Large intestine (tissue), 3 donors: ENCODE measurements at regions not wholly inside any gene's neighbourhood (a gene's known extent, or its start where the extent isn't known, plus 50 kb on each side); places are given as distances from the start of the nearest gene placed in this dataset.

Experiments used
- DNase-seq, 2 donors: peaks; one replicate each; pipeline versions ENCODE4 v3.0.0 to v3.0.0-alpha.2; 2013
- H3K27ac ChIP-seq: one replicate; pipeline ENCODE4 v1.5.1; 2013; ENCODE audit warnings: low read length
- H3K27me3 ChIP-seq: 2 replicates; pipeline ENCODE4 v1.6.1; 2013; ENCODE audit warnings: low read length; ENCODE audit not compliant: control insufficient read depth, insufficient read depth
- H3K36me3 ChIP-seq: 2 replicates; pipeline ENCODE4 v1.6.1; 2013; ENCODE audit warnings: low read length; ENCODE audit not compliant: control insufficient read depth, insufficient read depth
- H3K4me1 ChIP-seq: one replicate; pipeline ENCODE4 v1.6.1; 2013; ENCODE audit warnings: low read length; ENCODE audit not compliant: control insufficient read depth, insufficient read depth
- H3K4me3 ChIP-seq: one replicate; pipeline ENCODE4 v1.5.1; 2013; ENCODE audit warnings: low read length
- H3K9me3 ChIP-seq: one replicate; pipeline ENCODE4 v1.6.1; 2013; ENCODE audit warnings: mild to moderate bottlenecking, low read depth, low read length, moderate library complexity; ENCODE audit not compliant: control insufficient read depth
- WGBS: methylation state at CpG from one replicate; pipeline ENCODE4 v1.1.5; 2013; ENCODE audit warnings: low lambda C conversion rate; ENCODE audit not compliant: insufficient coverage; 5-methylcytosine and 5-hydroxymethylcytosine counted together

- H3K4me1 ChIP-seq, result peaks cover 11% of the 10 kb centered on the region
- 46% methylated on average over 2 of the region's 5 CpGs for WGBS
- no peak overlapping the region for H3K4me3 ChIP-seq
- H3K27me3 ChIP-seq, result peaks cover 79% of the 10 kb centered on the region
- no peaks in the 10 kb centered on the region for H3K36me3 ChIP-seq
- no peak overlapping the region for H3K27ac ChIP-seq
- H3K9me3 ChIP-seq, result peaks cover 8% of the 10 kb centered on the region
- no peak for DNase-seq
Measured at GRCh38 chr5:77845324-77845646, 69.1 kb upstream of the TBCA start.

GRCh38 chr5:77844623-77845323 is 68.6 kb upstream of the TBCA start:
- Histone ChIP-seq H3K36me3 (no peaks in the 10 kb centered on the region), H3K9me3 (peaks cover 8% of the 10 kb centered on the region), H3K27ac (no peak overlapping the region), H3K27me3 (peaks cover 81% of the 10 kb centered on the region), H3K4me3 (peak overlapping the region; percentile 33), H3K4me1 (peaks cover 11% of the 10 kb centered on the region)
- DNase-seq, result peak in 1 of 2 donors; percentile 29
- WGBS, result no CpG with 5 or more reads among the region's 48 CpGs

GRCh38 chr5:77844373-77844622 is 68.2 kb upstream of the TBCA start:
- Histone ChIP-seq H3K27me3 (peaks cover 80% of the 10 kb centered on the region), H3K4me3 (peak overlapping the region; percentile 33), H3K36me3 (no peaks in the 10 kb centered on the region), H3K27ac (no peak overlapping the region), H3K4me1 (peaks cover 11% of the 10 kb centered on the region), H3K9me3 (peaks cover 8% of the 10 kb centered on the region)
- 0% methylated on average over 1 of the region's 10 CpGs for WGBS
- no peak for DNase-seq

DNA sequence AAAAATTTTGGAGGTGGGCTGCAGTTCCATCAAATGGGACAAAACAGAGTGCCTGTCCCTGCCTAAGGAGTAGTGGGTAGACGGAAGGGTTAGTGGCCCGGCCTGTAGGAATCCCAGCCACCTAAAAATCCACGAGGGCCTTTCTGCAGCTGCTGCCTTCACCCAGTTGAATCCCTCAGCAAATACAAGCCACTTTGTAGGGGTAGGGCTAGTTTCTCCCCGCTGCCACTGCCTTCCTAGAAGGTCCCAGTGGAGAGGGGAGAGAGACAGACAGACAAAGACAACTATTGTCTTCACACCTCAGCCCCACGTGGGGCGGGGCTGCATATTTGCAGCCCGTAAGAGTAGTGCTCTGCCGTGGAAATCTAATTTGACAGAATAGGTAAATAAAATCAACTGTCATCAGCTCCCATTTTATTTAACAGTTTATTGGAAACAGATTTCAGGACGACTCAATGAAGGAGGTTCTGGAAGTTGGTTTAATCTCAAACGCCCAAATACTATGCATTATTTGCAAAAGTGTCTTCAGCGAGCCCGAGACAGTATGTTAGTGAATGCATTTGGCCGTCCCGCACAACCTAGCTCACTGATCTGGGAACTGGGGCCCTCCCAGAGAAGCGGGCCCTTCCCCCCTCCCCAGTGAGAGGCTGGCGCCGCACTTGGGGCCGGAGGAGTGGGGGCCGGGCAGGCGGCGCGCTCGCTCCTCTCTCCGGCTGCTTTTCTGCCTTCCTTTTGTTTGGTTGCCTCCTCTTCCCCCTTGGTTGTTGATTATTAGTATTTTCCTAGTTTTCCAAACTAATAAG is 67.6 kb upstream of the TBCA start:
- peak overlapping the region; percentile 33 for H3K4me3 ChIP-seq
- no peak for DNase-seq
- WGBS, result no CpG with 5 or more reads among the region's 24 CpGs
- peaks cover 11% of the 10 kb centered on the region for H3K4me1 ChIP-seq
- H3K36me3 ChIP-seq, result no peaks in the 10 kb centered on the region
- peaks cover 77% of the 10 kb centered on the region for H3K27me3 ChIP-seq
- no peak overlapping the region for H3K27ac ChIP-seq
- H3K9me3 ChIP-seq, result peaks cover 8% of the 10 kb centered on the region

DNA sequence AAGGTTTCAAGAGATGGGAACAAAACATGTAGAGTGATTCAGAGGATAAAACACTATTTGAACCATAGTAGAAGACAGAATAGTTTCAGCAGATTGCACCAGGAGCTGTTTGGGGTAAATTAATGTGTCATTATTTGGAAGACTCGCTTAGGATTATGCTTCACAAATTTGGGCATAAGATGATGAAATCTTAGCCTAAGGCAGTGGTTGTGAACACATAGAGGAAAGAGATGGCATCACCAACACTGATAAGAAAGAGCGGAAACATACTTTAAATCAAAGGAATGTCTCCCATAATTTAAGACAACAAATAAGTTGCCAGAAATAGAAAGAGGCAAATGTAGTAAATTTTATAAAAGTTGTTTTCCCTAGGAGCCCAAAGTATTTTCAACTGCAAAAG is 66.1 kb upstream of the TBCA start:
- peaks cover 69% of the 10 kb centered on the region for H3K27me3 ChIP-seq
- H3K9me3 ChIP-seq, result peaks cover 8% of the 10 kb centered on the region
- H3K4me1 ChIP-seq, result peaks cover 11% of the 10 kb centered on the region
- H3K4me3 ChIP-seq, result no peak overlapping the region
- no CpG with 5 or more reads among the region's 2 CpGs for WGBS
- no peaks in the 10 kb centered on the region for H3K36me3 ChIP-seq
- no peak overlapping the region for H3K27ac ChIP-seq
- DNase-seq, result no peak

DNA sequence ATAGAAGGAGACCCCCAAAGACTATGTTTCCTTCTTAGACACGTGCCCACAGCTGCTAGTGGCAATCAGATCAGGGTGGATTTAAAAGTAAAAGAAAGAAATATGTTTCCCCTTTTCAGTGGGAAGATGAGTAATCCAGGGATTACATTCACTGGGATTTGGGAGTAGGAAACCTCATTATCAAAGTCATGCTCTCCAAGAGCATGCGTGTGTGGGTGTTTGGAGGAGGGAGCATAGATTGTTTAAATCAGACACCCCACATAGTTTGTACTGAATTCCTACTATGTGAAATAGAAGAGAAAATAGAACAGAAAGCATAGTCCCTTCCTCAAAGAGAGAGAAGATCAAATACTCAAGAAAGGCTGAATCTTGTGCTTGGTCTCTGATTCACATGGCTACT is 65.5 kb upstream of the TBCA start:
- DNase-seq, result no peak
- peaks cover 67% of the 10 kb centered on the region for H3K27me3 ChIP-seq
- no peak overlapping the region for H3K4me3 ChIP-seq
- H3K27ac ChIP-seq, result no peak overlapping the region
- H3K9me3 ChIP-seq, result peaks cover 8% of the 10 kb centered on the region
- H3K36me3 ChIP-seq, result no peaks in the 10 kb centered on the region
- no CpG with 5 or more reads among the region's 2 CpGs for WGBS
- H3K4me1 ChIP-seq, result peaks cover 11% of the 10 kb centered on the region

- Histone ChIP-seq H3K4me3 (no peak overlapping the region), H3K27me3 (peaks cover 61% of the 10 kb centered on the region), H3K9me3 (peaks cover 8% of the 10 kb centered on the region), H3K27ac (no peak overlapping the region), H3K4me1 (peaks cover 11% of the 10 kb centered on the region), H3K36me3 (no peaks in the 10 kb centered on the region)
- no peak for DNase-seq
- WGBS, result 93% methylated on average over 3 of the region's 6 CpGs
Measured at GRCh38 chr5:77840930-77841329, 64.8 kb upstream of the TBCA start.

GRCh38 chr5:77839691-77840090 is 63.6 kb upstream of the TBCA start:
- Histone ChIP-seq H3K36me3 (no peaks in the 10 kb centered on the region), H3K27me3 (peaks cover 49% of the 10 kb centered on the region), H3K4me1 (peaks cover 9% of the 10 kb centered on the region), H3K27ac (no peak overlapping the region), H3K4me3 (no peak overlapping the region), H3K9me3 (peaks cover 5% of the 10 kb centered on the region)
- 100% methylated on average over 1 of the region's 3 CpGs for WGBS
- DNase-seq, result no peak

DNA sequence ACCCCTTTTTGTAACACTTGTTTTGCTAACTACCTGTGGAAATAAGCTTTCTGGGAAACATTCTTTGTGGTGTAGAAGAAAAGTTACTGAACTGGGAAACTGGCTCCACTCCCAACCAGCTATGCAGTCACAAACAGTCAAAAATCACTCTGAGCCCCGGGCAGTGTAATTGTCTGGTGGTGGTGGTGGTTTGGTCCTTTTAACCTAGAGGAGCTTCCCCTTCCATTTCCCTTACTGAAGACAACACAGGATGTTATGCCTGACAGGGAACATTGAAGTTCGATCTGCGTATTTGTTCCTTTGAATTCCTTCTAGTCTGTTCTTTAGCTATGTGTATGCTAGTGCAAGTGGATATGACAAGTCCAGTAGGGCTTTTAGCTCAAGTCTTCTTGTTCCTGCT is 56.8 kb upstream of the TBCA start:
- no peaks in the 10 kb centered on the region for H3K9me3 ChIP-seq
- no peaks in the 10 kb centered on the region for H3K36me3 ChIP-seq
- no peak overlapping the region for H3K27ac ChIP-seq
- no peak overlapping the region for H3K4me3 ChIP-seq
- WGBS, result no CpG with 5 or more reads among the region's 3 CpGs
- DNase-seq, result no peak
- H3K4me1 ChIP-seq, result no peaks in the 10 kb centered on the region
- H3K27me3 ChIP-seq, result peaks cover 25% of the 10 kb centered on the region

GRCh38 chr5:77832166-77832770 is 56.1 kb upstream of the TBCA start:
- Histone ChIP-seq H3K9me3 (no peaks in the 10 kb centered on the region), H3K27me3 (peaks cover 25% of the 10 kb centered on the region), H3K4me3 (no peak overlapping the region), H3K4me1 (no peaks in the 10 kb centered on the region), H3K27ac (no peak overlapping the region), H3K36me3 (no peaks in the 10 kb centered on the region)
- no peak for DNase-seq
- WGBS, result 88% methylated on average over 2 of the region's 5 CpGs
